ENCODE measurements at regions not wholly inside any gene's neighbourhood (a gene's known extent, or its start where the extent isn't known, plus 50 kb on each side); places are given as distances from the start of the nearest gene placed in this dataset.
A peak's percentile ranks its signal among the peaks of the same experiment; 100 is the strongest.
"Not testable (repeated sequence)": the region's sequence is repeated elsewhere in the genome, so short reads cannot be mapped to it uniquely, and the experiment has no call there.

GRCh38 chr13:24931450-24932251, 164.3 kb upstream of the PABPC3 start:
- no peak for DNase-seq

GRCh38 chr13:24933106-24934023, 162.6 kb upstream of the PABPC3 start:
- DNase-seq: not testable (repeated sequence)

GRCh38 chr13:24934024-24934385, 161.9 kb upstream of the PABPC3 start:
- DNase-seq: not testable (repeated sequence)

- DNase-seq: no peak
These were observed 157.0 kb upstream of the PABPC3 start for GRCh38 chr13:24938966-24939365.

- not testable (repeated sequence) for DNase-seq
These were observed 154.8 kb upstream of the PABPC3 start for GRCh38 chr13:24941023-24941713.

- no peak for DNase-seq
These were observed 152.8 kb upstream of the PABPC3 start for GRCh38 chr13:24943136-24943535.

- DNase-seq: not testable (repeated sequence)
These were observed 151.9 kb upstream of the PABPC3 start for GRCh38 chr13:24944073-24944472.

- not testable (repeated sequence) for DNase-seq
These were observed 147.0 kb upstream of the PABPC3 start for GRCh38 chr13:24948977-24949376.

- not testable (repeated sequence) for DNase-seq
These were observed 145.3 kb upstream of the PABPC3 start for GRCh38 chr13:24950611-24951010.

GRCh38 chr13:24967970-24968369, 128.0 kb upstream of the PABPC3 start:
- not testable (repeated sequence) for DNase-seq

GRCh38 chr13:24968416-24968815, 127.5 kb upstream of the PABPC3 start:
- DNase-seq: peak; percentile 15

GRCh38 chr13:24973102-24973501, 122.8 kb upstream of the PABPC3 start:
- not testable (repeated sequence) for DNase-seq

- DNase-seq: not testable (repeated sequence)
These were observed 114.6 kb upstream of the PABPC3 start for GRCh38 chr13:24981181-24981803.

GRCh38 chr13:24982333-24982999, 113.5 kb upstream of the PABPC3 start:
- DNase-seq: no peak

- no peak for DNase-seq
These were observed 112.8 kb upstream of the PABPC3 start for GRCh38 chr13:24983094-24983493.

GRCh38 chr13:24984134-24984533, 111.8 kb upstream of the PABPC3 start:
- DNase-seq: no peak

- no peak for DNase-seq
These were observed 110.8 kb upstream of the PABPC3 start for GRCh38 chr13:24985107-24985506.

- DNase-seq: no peak
These were observed 110.0 kb upstream of the PABPC3 start for GRCh38 chr13:24985896-24986295.

- DNase-seq: no peak
These were observed 109.1 kb upstream of the PABPC3 start for GRCh38 chr13:24986826-24987225.

- DNase-seq: not testable (repeated sequence)
These were observed 106.0 kb upstream of the PABPC3 start for GRCh38 chr13:24989959-24990358.

- not testable (repeated sequence) for DNase-seq
These were observed 103.0 kb upstream of the PABPC3 start for GRCh38 chr13:24992946-24993345.

GRCh38 chr13:24995225-24995804, 100.6 kb upstream of the PABPC3 start:
- DNase-seq: peak; percentile 73
